ENCODE measurements at regions not wholly inside any gene's neighbourhood (a gene's known extent, or its start where the extent isn't known, plus 50 kb on each side); places are given as distances from the start of the nearest gene placed in this dataset.

DNA sequence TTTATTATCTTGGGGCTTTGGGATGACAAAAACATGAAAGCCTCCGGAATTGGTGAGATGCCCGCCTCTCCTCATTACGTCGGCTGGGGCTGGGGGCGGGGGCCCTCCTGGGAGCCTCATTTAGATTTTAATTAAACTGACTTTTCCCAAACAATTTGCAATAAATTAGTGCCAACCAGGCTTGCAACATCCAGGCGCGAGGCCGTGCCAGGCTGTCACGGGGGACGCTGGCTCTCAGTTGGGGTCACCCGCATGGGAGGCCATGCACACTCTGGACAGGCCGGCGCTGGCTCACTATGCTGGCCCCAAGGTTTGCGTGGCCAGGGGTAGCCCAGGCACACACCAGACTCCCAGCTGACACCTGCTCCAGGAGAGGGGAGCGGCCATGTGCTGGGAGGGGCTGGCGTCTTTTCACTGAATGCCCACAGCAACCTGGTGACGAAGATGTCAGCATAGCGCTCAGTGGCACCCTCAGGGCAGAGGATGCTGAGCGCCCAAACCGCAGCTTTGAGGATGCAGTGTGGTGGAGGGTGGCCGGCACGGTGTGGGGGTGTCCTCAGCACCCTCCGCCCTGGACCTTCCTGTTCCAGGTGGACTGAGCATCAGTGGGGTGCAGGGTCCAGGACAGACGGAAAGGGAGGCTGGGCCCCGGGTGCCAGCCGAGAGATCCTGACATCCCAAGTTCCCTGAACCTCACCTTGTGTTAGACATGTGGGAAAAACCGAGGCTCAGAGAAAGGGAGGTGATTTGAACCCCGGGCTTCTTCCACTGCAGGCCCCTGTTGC lies 190.8 kb upstream of the C14orf180 start:
- H3K27me3 ChIP-seq (ENCODE audit: insufficient read depth, low read length), result no peaks in the 10 kb centered on the region
- H3K9me3 ChIP-seq (ENCODE audit: control insufficient read depth in 1 of 2, insufficient read depth in 1 of 2, low read depth in 1 of 2, low read length in 2 of 2), result no peaks in the 10 kb centered on the region
- H3K9ac ChIP-seq (ENCODE audit: low read length), result no peak overlapping the region
- DNase-seq (ENCODE audit: low read depth, low spot score) (no peak), ATAC-seq (no peak)
- H3K27ac ChIP-seq (ENCODE audit: low read depth, low read length), result no peak overlapping the region
- RAD21 ChIA-PET (ENCODE audit: low non-redundant PET in 1 of 2, low total read pairs in 2 of 2, uncharacterized antibody in 2 of 2, unreplicated experiment in 2 of 2), result no interaction called here
- no peaks in the 10 kb centered on the region for H3K9me2 ChIP-seq (ENCODE audit: insufficient read depth)
- CTCF ChIA-PET, result no interaction called here
- H2AFZ ChIP-seq (ENCODE audit: low read depth, low read length, poor library complexity, severe bottlenecking), result no peak overlapping the region
- BruUV-seq (replicated peaks), result no TSS peak
- TF ChIP-seq, protein P1, sequence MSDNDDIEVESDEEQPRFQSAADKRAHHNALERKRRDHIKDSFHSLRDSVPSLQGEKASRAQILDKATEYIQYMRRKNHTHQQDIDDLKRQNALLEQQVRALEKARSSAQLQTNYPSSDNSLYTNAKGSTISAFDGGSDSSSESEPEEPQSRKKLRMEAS (IDR thresholded peaks at IDR 0.05), result no peak
- no peak for TF ChIP-seq EGR1 (IDR thresholded peaks at IDR 0.05; ENCODE audit: low read depth)
- intact Hi-C loops (cut with micrococcal nuclease), result no loop called here
- H3K79me2 ChIP-seq (ENCODE audit: insufficient read depth, low read length), result no peaks in the 10 kb centered on the region
- H3K36me3 ChIP-seq (ENCODE audit: control insufficient read depth in 1 of 2, insufficient read depth in 2 of 2, low read length in 2 of 2), result no peaks in the 10 kb centered on the region
- no peak overlapping the region for H3K4me3 ChIP-seq (replicated peaks in 1 of 2; ENCODE audit: low read depth in 1 of 2, low read length in 2 of 2)
- POLR2A ChIA-PET, result no interaction called here
- no peak overlapping the region for H3K4me2 ChIP-seq (ENCODE audit: low read length)
- no peaks in the 10 kb centered on the region for H3K4me1 ChIP-seq (ENCODE audit: control insufficient read depth in 1 of 2, insufficient read depth in 2 of 2, low read length in 2 of 2)
- no peaks in the 10 kb centered on the region for H4K20me1 ChIP-seq (ENCODE audit: insufficient read depth)

DNA sequence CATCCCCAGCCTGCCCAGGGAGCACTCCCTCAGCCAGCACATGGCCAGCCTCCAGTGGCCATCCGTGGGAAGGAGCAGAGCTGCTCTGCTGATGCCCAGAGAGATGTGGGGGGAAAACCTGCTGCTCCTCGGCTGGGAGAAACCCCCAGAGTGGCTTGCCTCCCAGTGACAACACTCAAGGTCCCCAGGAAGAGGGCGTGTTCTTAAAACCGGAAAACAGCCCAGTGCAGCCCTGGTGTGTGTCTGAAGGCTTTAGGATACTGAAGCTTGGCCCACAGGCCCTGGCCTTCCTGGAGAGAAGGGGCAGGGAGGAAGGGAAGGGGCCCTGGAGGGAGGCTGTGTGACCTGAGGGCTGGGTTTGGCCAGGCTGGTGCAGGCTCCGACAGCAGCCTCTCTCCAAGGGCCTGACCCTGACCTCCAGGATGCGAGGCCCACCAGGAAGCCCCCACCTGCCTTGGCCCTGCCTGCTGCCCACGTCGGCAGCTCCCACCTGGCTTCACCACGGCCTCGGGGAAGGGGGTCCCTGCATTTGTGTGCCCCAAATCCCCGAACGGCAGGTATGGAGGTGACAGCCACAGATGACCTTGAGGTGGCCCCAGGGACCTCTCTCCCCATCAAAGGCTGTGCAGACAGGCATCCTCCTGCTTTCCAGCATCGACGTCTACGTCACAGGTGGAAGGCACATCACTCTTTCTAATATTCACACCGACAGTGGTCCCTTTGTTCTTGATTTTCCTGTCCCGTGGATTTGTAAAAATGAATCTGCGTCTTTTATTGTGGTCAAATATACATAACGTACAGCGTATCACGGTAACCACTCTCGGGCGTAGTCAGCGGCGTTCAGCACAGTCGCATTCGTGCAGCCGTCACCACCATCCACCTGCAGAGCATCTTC lies 190.0 kb upstream of the C14orf180 start:
- H3K79me2 ChIP-seq (ENCODE audit: insufficient read depth, low read length), result no peaks in the 10 kb centered on the region
- no peaks in the 10 kb centered on the region for H3K9me2 ChIP-seq (ENCODE audit: insufficient read depth)
- no peak overlapping the region for H3K27ac ChIP-seq (ENCODE audit: low read depth, low read length)
- H3K4me1 ChIP-seq (ENCODE audit: control insufficient read depth in 1 of 2, insufficient read depth in 2 of 2, low read length in 2 of 2), result no peaks in the 10 kb centered on the region
- no peak overlapping the region for H3K4me3 ChIP-seq (replicated peaks in 1 of 2; ENCODE audit: low read depth in 1 of 2, low read length in 2 of 2)
- no peak overlapping the region for H3K9ac ChIP-seq (ENCODE audit: low read length)
- no peak overlapping the region for H2AFZ ChIP-seq (ENCODE audit: low read depth, low read length, poor library complexity, severe bottlenecking)
- POLR2A ChIA-PET, result no interaction called here
- H3K4me2 ChIP-seq (ENCODE audit: low read length), result no peak overlapping the region
- no peaks in the 10 kb centered on the region for H4K20me1 ChIP-seq (ENCODE audit: insufficient read depth)
- ATAC-seq (no peak), DNase-seq (ENCODE audit: low read depth, low spot score) (no peak)
- H3K27me3 ChIP-seq (ENCODE audit: insufficient read depth, low read length), result peaks cover under 1% of the 10 kb centered on the region; the same call in 1 of the 2 replicates
- TF ChIP-seq FOSL1 (IDR thresholded peaks at IDR 0.05; ENCODE audit: low read depth) (no peak), SIN3A (IDR thresholded peaks at IDR 0.05; ENCODE audit: low read depth) (no peak), CTCF (IDR thresholded peaks at IDR 0.05 in 2 of 3, conservative IDR thresholded peaks at IDR 0.05 in 1 of 3; ENCODE audit: borderline replicate concordance in 1 of 3, insufficient read depth in 1 of 3, low read depth in 2 of 3, low read length in 2 of 3) (no peak), YY1 (IDR thresholded peaks at IDR 0.05; ENCODE audit: extremely low read depth, insufficient replicate concordance, low read depth, low read length) (no peak), JUND (IDR thresholded peaks at IDR 0.05) (no peak), SP1 (IDR thresholded peaks at IDR 0.05; ENCODE audit: low read depth) (no peak)
- TF ChIP-seq, protein P2, sequence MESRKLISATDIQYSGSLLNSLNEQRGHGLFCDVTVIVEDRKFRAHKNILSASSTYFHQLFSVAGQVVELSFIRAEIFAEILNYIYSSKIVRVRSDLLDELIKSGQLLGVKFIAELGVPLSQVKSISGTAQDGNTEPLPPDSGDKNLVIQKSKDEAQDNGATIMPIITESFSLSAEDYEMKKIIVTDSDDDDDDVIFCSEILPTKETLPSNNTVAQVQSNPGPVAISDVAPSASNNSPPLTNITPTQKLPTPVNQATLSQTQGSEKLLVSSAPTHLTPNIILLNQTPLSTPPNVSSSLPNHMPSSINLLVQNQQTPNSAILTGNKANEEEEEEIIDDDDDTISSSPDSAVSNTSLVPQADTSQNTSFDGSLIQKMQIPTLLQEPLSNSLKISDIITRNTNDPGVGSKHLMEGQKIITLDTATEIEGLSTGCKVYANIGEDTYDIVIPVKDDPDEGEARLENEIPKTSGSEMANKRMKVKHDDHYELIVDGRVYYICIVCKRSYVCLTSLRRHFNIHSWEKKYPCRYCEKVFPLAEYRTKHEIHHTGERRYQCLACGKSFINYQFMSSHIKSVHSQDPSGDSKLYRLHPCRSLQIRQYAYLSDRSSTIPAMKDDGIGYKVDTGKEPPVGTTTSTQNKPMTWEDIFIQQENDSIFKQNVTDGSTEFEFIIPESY (IDR thresholded peaks at IDR 0.05; ENCODE audit: extremely low read depth, insufficient replicate concordance, low read length), result no peak
- TF ChIP-seq, protein P1 (IDR thresholded peaks at IDR 0.05), result no peak
- CTCF ChIA-PET, result no interaction called here
- no peaks in the 10 kb centered on the region for H3K36me3 ChIP-seq (ENCODE audit: control insufficient read depth in 1 of 2, insufficient read depth in 2 of 2, low read length in 2 of 2)
- BruUV-seq (replicated peaks), result no TSS peak
- H3K9me3 ChIP-seq (ENCODE audit: control insufficient read depth in 1 of 2, insufficient read depth in 1 of 2, low read depth in 1 of 2, low read length in 2 of 2), result no peaks in the 10 kb centered on the region
- intact Hi-C loops (cut with micrococcal nuclease), result no loop called here
- RAD21 ChIA-PET (ENCODE audit: low non-redundant PET in 1 of 2, low total read pairs in 2 of 2, uncharacterized antibody in 2 of 2, unreplicated experiment in 2 of 2), result no interaction called here
